Fibroblast of the aortic adventitia (primary cell): ENCODE measurements at regions not wholly inside any gene's neighbourhood (a gene's known extent, or its start where the extent isn't known, plus 50 kb on each side); places are given as distances from the start of the nearest gene placed in this dataset.

Source experiments
- DNase-seq: peaks from one replicate; pipeline ENCODE4 v3.0.0-alpha.2; 2010; ENCODE audit warnings: low read depth
- H3K4me3 ChIP-seq: 2 replicates; pipeline ENCODE4 v1.5.1; 2011; ENCODE audit warnings: low read depth, mild to moderate bottlenecking, control low read depth, low read length, moderate library complexity
- TF ChIP-seq, protein P1 (sequence below): IDR thresholded peaks from 2 replicates; pipeline ENCODE4 v1.5.1; 2011; ENCODE audit warnings: mild to moderate bottlenecking, low read length, control low read depth, inconsistent platforms; ENCODE audit not compliant: insufficient read depth

DNA sequence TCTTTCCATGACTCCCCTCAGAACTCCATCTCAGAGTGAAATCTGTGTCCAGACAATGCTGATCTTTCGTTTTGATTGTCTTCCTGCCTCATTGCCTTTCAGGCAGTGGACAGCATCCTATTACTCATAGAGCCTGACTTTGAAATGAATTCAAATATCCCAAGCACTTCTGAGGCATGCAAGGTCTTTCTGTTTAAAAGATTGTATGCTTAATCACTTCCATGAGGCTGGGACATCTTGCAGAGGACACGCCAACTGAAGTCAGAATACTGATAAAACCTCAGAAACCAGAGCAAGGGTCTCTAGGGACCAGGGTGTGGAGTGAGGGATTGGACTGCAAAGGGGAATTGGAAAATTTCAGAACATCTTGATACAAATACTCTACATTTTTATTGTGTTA is 836.5 kb upstream of the ID2 start:
- TF ChIP-seq, protein P1, sequence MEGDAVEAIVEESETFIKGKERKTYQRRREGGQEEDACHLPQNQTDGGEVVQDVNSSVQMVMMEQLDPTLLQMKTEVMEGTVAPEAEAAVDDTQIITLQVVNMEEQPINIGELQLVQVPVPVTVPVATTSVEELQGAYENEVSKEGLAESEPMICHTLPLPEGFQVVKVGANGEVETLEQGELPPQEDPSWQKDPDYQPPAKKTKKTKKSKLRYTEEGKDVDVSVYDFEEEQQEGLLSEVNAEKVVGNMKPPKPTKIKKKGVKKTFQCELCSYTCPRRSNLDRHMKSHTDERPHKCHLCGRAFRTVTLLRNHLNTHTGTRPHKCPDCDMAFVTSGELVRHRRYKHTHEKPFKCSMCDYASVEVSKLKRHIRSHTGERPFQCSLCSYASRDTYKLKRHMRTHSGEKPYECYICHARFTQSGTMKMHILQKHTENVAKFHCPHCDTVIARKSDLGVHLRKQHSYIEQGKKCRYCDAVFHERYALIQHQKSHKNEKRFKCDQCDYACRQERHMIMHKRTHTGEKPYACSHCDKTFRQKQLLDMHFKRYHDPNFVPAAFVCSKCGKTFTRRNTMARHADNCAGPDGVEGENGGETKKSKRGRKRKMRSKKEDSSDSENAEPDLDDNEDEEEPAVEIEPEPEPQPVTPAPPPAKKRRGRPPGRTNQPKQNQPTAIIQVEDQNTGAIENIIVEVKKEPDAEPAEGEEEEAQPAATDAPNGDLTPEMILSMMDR, result no peak
- H3K4me3 ChIP-seq, result peak overlapping the region; percentile 11
- peak; percentile 96 for DNase-seq

DNA sequence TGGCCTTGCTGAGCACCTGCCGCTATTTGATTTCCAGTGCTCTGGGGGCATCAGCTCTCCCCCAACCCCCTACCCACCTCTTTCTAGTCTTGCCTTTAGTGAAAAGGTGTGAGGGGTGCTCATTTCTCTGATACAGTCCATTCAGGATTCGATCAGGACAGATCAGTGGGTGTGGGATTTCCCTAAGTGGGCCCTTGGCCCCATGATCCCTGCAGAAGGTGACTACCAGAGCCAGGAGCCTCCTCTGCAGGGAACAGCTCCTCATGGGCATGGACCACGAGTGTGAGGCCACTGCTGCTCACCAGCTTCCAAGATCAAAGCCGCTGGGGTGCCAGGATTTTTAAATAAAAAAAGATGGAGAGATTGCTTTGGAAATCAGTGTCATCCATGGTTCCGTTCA is 835.2 kb upstream of the ID2 start:
- TF ChIP-seq, protein P1, result no peak
- H3K4me3 ChIP-seq, result no peak overlapping the region
- DNase-seq, result no peak

DNA sequence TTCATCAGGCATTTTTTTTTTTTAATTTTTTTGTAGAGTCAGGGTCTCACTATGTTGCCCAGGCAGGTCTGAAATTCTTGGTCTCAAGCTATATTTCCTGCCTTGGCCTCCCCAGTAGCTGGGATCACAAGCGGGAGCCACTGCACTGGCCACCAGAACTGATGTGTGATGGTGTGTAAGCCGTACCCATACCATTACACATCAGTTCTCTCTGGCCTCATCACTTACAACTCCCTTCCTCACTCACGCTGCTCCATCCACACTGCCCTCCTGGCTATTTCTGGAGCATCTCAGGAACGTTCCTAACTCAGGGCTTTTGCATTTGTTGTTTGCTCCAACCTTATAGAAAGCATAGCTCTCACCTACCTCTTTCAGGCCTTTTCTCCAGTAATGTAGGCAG is 834.5 kb upstream of the ID2 start:
- no peak for DNase-seq
- TF ChIP-seq, protein P1, result no peak
- no peak overlapping the region for H3K4me3 ChIP-seq

DNA sequence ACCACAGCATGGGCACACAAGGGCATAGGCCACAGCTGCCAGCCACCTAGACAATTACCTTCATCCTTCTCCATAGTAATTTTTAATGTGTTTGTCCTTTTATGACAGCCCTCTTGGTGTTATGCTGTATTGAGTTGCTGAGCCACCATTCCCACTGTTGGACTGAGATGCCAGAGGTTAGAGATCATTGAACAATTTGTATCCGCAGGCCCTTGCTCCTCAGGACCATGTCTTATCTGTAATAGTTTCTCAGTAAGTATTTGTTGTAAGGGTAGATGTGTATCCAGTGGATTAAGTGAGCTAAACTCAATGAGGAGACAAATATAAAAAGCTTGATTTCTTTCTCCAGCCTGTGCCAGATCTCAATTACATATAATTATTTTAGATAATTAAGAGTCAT is 832.8 kb upstream of the ID2 start:
- H3K4me3 ChIP-seq, result no peak overlapping the region
- DNase-seq, result no peak
- TF ChIP-seq, protein P1, result no peak

DNA sequence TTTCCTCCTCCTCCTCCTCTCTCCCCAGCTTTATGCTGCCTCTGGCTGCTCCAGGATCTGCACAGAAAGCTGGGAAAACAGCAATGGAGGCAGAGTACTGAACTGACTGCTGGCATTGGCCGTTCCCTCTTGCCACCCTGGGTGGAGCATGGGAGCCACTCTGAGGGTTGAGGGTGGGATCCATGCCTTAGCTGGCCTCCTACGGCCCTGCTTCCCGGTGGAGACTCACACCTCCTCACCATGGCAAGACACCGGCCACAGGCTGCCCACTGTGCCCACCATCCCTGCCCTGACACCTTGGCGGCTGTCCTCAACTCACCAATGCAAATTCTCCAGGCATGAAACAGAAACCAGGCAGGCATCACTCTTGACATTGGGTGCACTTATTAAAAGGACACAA is 832.3 kb upstream of the ID2 start:
- TF ChIP-seq, protein P1, result no peak
- DNase-seq, result no peak
- no peak overlapping the region for H3K4me3 ChIP-seq

DNA sequence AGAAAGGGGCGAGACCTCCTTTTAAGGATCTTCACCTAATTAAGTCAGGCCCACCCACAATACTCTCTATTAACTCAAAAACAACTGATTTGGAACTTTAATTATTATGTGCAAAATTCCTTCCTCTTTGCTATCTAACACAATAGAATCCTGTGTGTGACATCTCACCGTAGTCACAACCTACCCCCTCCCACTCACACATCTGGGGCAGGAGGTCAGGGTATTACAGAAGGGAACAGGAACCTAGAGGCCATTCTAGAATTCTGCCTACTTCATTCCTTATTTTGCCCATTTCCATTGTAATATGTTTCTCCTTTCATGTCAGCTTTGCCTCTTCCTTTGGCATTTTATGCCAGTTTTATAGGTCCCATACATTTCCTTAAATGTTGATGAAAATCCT is 829.3 kb upstream of the ID2 start:
- TF ChIP-seq, protein P1, result no peak
- DNase-seq, result no peak
- H3K4me3 ChIP-seq, result no peak overlapping the region

DNA sequence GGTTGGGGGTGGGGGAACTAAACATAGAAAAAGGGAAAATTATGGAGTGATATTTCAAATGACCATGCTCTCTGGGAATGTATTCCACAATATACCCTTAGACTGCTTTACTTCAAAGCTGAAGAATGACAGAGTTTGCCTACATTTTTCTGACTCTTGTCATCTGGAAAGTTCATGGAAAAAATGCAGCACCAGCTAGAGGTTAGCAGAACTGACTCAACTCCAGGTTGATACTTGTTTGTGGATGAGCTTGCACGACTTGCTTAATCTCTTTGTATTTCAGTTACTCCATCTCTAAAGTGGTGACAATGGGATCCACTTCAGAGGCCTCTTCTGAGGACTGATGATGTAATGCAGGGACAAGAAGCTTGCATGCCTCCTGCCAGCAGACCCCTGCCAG is 824.0 kb upstream of the ID2 start:
- no peak overlapping the region for H3K4me3 ChIP-seq
- TF ChIP-seq, protein P1, result no peak
- peak; percentile 35 for DNase-seq
